Heart right ventricle (tissue), 16 donors: ENCODE measurements at regions not wholly inside any gene's neighbourhood (a gene's known extent, or its start where the extent isn't known, plus 50 kb on each side); places are given as distances from the start of the nearest gene placed in this dataset.

Experiments used
- ATAC-seq, 8 donors: fragments of 200-7000 bp; cut with Tn5 transposase; one replicate each; pipeline ENCODE4 v1.9.1; 2020; ENCODE audit warnings: mild to moderate bottlenecking in 8 of 8, moderate library complexity in 8 of 8, moderate number of reproducible peaks in 1 of 8
- DNase-seq, 2 donors: peaks; one replicate each; pipeline ENCODE4 v3.0.0-alpha.2; 2020
- H3K27ac ChIP-seq, 10 donors: fragments of 200-600 bp; sonication (generic) in 2 of 10; one replicate each; pipeline versions ENCODE4 v1.5.0 to v1.8.0; 2020 to 2022; ENCODE audit warnings: mild to moderate bottlenecking in 3 of 10
- H3K27me3 ChIP-seq, 7 donors: fragments of 200-600 bp; one replicate each; pipeline ENCODE4 v1.8.0; 2021 to 2022; ENCODE audit warnings: mild to moderate bottlenecking in 2 of 7
- H3K36me3 ChIP-seq, 9 donors: fragments of 200-600 bp; sonication (generic) in 1 of 9; one replicate each; pipeline versions ENCODE4 v1.5.0 to v1.8.0; 2020 to 2022; ENCODE audit warnings: mild to moderate bottlenecking in 2 of 9
- H3K4me1 ChIP-seq, 9 donors: fragments of 200-600 bp; sonication (generic) in 1 of 9; one replicate each; pipeline versions ENCODE4 v1.5.0 to v1.8.0; 2020 to 2022; ENCODE audit warnings: mild to moderate bottlenecking in 4 of 9
- H3K4me3 ChIP-seq, 10 donors: fragments of 200-600 bp; sonication (generic) in 2 of 10; one replicate each; pipeline versions ENCODE4 v1.5.0 to v1.8.0; 2020 to 2022; ENCODE audit warnings: mild to moderate bottlenecking in 7 of 10, moderate library complexity in 2 of 10
- H3K9me3 ChIP-seq, 11 donors: fragments of 200-600 bp in 10 of 11; sonication (generic) in 2 of 11; one replicate each; pipeline versions ENCODE4 v1.5.0 to v1.8.0; 2013 to 2022; ENCODE audit warnings: mild to moderate bottlenecking in 2 of 11, control low read depth in 1 of 11, moderate library complexity in 1 of 11
- whole genome bisulfite sequencing, 2 donors: extraction: QIAGEN DNeasy Blood & Tissue Kit; methylation state at CpG; one replicate each; pipeline ENCODE4 v1.1.7; 2013; ENCODE audit warnings: inconsistent platforms in 1 of 2; 5-methylcytosine and 5-hydroxymethylcytosine counted together
- intact Hi-C, 10 donors: fragments of 100-400 bp; cut with DNase I; formaldehyde crosslinking; loops; one replicate each; pipeline versions ENCODE4 v1.11.1 to v1.14.2; 2022
- TF ChIP-seq, protein P1 (sequence below), 9 donors: fragments of 200-600 bp; sonication (generic) in 2 of 9; IDR thresholded peaks; one replicate each; pipeline versions ENCODE4 v1.5.0 to v1.8.0; 2021 to 2022; ENCODE audit warnings: antibody characterized with exemption in 9 of 9, mild to moderate bottlenecking in 5 of 9, moderate library complexity in 1 of 9
- donor health status: Arrhythmogenic right ventricular cardiomyopathy.
- donor health status: ischemic (EF 13 %, LVEDD 7.1; RV severe dilation, severe dysfunction).
- donor health status: healthy with polysubstance abuse.
- donor health status: DM: no; HTN: yes; CAD: no.
- donor health status: DM: no; HTN: no; CAD: no.
- donor health status: ischemic (EF 25% LVEDD 6.9; RV normal size, moderate dysfunction).
- donor health status: ischemic (EF 25% LVEDD 5.7; RV mildly dilated, moderate dysfunction).
- donor health status: healthy.
- donor health status: DM: yes; HTN: yes; CAD: no.
- donor health status: Ischemic cardiomyopathy.
- donor health status: ischemic (EF 35%, LVEDD 5.7; RV mildly dilated, moderate dysfunction).
- donor health status: nonischemic (EF 11% LVEDD 7.7; RV severe dilation, severe dysfunction).
- donor health status: DM: yes; HTN: yes; CAD: no.
- donor health status: PGD.
- donor health status: ischemic (EF 29% LVEDD 5.4; RV normal size, mild dysfunction).
- donor health status: nonischemic (EF 23%, LVEDD 6.1; RV moderate dilation, normal function).

- H3K27me3 ChIP-seq = peaks cover 0 to 9% (median 0%) of the 10 kb centered on the region in 7 donors
- DNase-seq (no peak), ATAC-seq (no peak)
- intact Hi-C loops = no loop called here
- H3K9me3 ChIP-seq = no peaks in the 10 kb centered on the region
- H3K4me1 ChIP-seq = peaks cover 0 to 23% (median 15%) of the 10 kb centered on the region in 9 donors
- H3K27ac ChIP-seq = peak overlapping the region in 1 of 10 donors; percentile 81
- 81 to 86% methylated on average over 6 of the region's 6 CpGs for WGBS, 2 donors
- H3K4me3 ChIP-seq = no peak overlapping the region
- TF ChIP-seq, protein P1, sequence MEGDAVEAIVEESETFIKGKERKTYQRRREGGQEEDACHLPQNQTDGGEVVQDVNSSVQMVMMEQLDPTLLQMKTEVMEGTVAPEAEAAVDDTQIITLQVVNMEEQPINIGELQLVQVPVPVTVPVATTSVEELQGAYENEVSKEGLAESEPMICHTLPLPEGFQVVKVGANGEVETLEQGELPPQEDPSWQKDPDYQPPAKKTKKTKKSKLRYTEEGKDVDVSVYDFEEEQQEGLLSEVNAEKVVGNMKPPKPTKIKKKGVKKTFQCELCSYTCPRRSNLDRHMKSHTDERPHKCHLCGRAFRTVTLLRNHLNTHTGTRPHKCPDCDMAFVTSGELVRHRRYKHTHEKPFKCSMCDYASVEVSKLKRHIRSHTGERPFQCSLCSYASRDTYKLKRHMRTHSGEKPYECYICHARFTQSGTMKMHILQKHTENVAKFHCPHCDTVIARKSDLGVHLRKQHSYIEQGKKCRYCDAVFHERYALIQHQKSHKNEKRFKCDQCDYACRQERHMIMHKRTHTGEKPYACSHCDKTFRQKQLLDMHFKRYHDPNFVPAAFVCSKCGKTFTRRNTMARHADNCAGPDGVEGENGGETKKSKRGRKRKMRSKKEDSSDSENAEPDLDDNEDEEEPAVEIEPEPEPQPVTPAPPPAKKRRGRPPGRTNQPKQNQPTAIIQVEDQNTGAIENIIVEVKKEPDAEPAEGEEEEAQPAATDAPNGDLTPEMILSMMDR (IDR thresholded peaks at IDR 0.05) = no peak
- no peaks in the 10 kb centered on the region for H3K36me3 ChIP-seq
Measured at GRCh38 chr9:113674436-113674835, 201.7 kb upstream of the ZNF618 start.

- Histone ChIP-seq H3K4me3 (no peak overlapping the region), H3K9me3 (no peaks in the 10 kb centered on the region), H3K4me1 (peaks cover 0 to 23% (median 15%) of the 10 kb centered on the region in 9 donors), H3K27ac (peak overlapping the region in 5 of 10 donors; percentile 14 to 81 (median 41)), H3K36me3 (no peaks in the 10 kb centered on the region), H3K27me3 (peaks cover 0 to 9% (median 0%) of the 10 kb centered on the region in 7 donors)
- TF ChIP-seq, protein P1 (IDR thresholded peaks at IDR 0.05) = peak in 1 of 9 donors; percentile 7
- intact Hi-C loops = no loop called here
- ATAC-seq (peak; percentile 69 to 91 (median 78)), DNase-seq (peak; percentile 58 to 66)
- 16 to 32% methylated on average over 10 of the region's 10 CpGs for WGBS, 2 donors
Measured at GRCh38 chr9:113675475-113675941, 200.6 kb upstream of the ZNF618 start.

DNA sequence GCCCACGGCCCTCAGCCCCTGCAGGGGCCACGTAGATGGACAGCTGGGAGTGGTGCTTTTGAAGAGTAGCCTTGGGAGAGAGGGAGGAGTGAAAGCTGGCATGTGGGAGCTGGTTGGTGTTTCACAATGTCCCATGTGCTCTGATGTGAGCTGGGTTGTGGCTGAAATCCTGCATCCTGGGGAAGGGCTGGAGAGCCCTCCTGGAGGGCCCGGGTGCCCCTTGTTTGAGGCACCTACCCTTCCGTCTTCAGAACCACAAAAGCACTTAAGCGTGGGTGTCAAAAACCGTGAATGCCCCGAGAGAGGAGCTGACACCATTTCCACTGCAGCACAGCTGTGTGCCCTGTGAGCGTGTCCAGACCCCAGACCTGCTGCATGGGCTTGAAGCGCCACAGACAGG, 199.1 kb upstream of the ZNF618 start:
- Histone ChIP-seq H3K9me3 (no peaks in the 10 kb centered on the region), H3K4me1 (peaks cover 0 to 23% (median 15%) of the 10 kb centered on the region in 9 donors), H3K27me3 (peaks cover 0 to 9% (median 0%) of the 10 kb centered on the region in 7 donors), H3K27ac (no peak overlapping the region), H3K4me3 (no peak overlapping the region), H3K36me3 (no peaks in the 10 kb centered on the region)
- ATAC-seq (peak in 1 of 8 donors; percentile 16), DNase-seq (no peak)
- TF ChIP-seq, protein P1 (IDR thresholded peaks at IDR 0.05) = no peak
- 78 to 83% methylated on average over 9 of the region's 9 CpGs for WGBS, 2 donors
- intact Hi-C loops = no loop called here

GRCh38 chr9:113677569-113677968, 198.5 kb upstream of the ZNF618 start:
- no peak overlapping the region for H3K27ac ChIP-seq
- TF ChIP-seq, protein P1 (IDR thresholded peaks at IDR 0.05) = no peak
- DNase-seq = no peak
- H3K36me3 ChIP-seq = no peaks in the 10 kb centered on the region
- H3K9me3 ChIP-seq = no peaks in the 10 kb centered on the region
- H3K27me3 ChIP-seq = peaks cover 0 to 9% (median 0%) of the 10 kb centered on the region in 7 donors
- intact Hi-C loops = no loop called here
- peaks cover 0 to 27% (median 15%) of the 10 kb centered on the region in 9 donors for H3K4me1 ChIP-seq
- no peak for ATAC-seq
- WGBS, 2 donors = 86 to 87% methylated on average over 4 of the region's 4 CpGs
- no peak overlapping the region for H3K4me3 ChIP-seq
